ENCODE measurements at regions not wholly inside any gene's neighbourhood (a gene's known extent, or its start where the extent isn't known, plus 50 kb on each side); places are given as distances from the start of the nearest gene placed in this dataset.
A peak's percentile ranks its signal among the peaks of the same experiment; 100 is the strongest.

DNA sequence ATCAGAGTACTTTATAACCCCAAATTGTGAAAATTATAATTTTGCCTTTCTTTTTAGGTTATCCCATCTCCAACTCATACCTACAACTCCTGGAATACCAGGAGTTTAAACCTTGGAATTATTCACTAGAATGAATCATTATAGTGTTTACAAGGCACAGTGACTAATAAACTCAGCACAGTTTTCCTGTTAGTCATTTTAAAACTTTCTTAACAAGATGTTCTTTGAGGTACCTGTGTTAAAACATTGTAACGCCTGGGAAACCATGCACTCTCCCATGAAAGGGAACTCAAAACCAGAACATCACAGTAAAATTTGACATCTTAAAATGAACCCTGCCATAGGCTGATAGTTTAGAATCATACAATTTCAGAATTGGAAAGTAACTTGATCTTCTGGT, 132.4 kb upstream of the OSTN start:
- Histone ChIP-seq H3K36me3 (no peaks in the 10 kb centered on the region), H3K9ac (no peak overlapping the region), H3K4me2 (no peak overlapping the region), H3K4me1 (no peaks in the 10 kb centered on the region), H4K20me1 (ENCODE audit: low read depth) (no peaks in the 10 kb centered on the region), H3K27ac (no peak overlapping the region), H3K27me3 (no peaks in the 10 kb centered on the region), H2AFZ (replicated peaks) (no peak overlapping the region), H3K79me2 (ENCODE audit: low read depth) (no peaks in the 10 kb centered on the region), H3K4me3 (no peak overlapping the region), H3K9me3 (ENCODE audit: low read depth) (no peaks in the 10 kb centered on the region), H3F3A (ENCODE audit: low read depth) (no peaks in the 10 kb centered on the region)
- Mint-ChIP-seq H3K27me3 (ENCODE audit: insufficient read depth, low read depth) (no peaks in the 10 kb centered on the region), H3K4me3 (no peak overlapping the region), H3K36me3 (no peaks in the 10 kb centered on the region), H3K9me3 (no peaks in the 10 kb centered on the region), H3K4me1 (no peaks in the 10 kb centered on the region), H3K27ac (no peak overlapping the region)
- TF ChIP-seq, protein P1, sequence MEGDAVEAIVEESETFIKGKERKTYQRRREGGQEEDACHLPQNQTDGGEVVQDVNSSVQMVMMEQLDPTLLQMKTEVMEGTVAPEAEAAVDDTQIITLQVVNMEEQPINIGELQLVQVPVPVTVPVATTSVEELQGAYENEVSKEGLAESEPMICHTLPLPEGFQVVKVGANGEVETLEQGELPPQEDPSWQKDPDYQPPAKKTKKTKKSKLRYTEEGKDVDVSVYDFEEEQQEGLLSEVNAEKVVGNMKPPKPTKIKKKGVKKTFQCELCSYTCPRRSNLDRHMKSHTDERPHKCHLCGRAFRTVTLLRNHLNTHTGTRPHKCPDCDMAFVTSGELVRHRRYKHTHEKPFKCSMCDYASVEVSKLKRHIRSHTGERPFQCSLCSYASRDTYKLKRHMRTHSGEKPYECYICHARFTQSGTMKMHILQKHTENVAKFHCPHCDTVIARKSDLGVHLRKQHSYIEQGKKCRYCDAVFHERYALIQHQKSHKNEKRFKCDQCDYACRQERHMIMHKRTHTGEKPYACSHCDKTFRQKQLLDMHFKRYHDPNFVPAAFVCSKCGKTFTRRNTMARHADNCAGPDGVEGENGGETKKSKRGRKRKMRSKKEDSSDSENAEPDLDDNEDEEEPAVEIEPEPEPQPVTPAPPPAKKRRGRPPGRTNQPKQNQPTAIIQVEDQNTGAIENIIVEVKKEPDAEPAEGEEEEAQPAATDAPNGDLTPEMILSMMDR (IDR thresholded peaks at IDR 0.05) = no peak
- TF ChIP-seq EZH2 (IDR thresholded peaks at IDR 0.05) (no peak), EZH2phosphoT487 (IDR thresholded peaks at IDR 0.05) (no peak)
- no peak for DNase-seq (ENCODE audit: low spot score)

GRCh38 chr3:191065181-191065805, 133.7 kb upstream of the OSTN start:
- no peaks in the 10 kb centered on the region for H3K9me3 ChIP-seq (ENCODE audit: low read depth)
- Mint-ChIP-seq H3K27ac (no peak overlapping the region), H3K36me3 (no peaks in the 10 kb centered on the region), H3K4me1 (no peaks in the 10 kb centered on the region), H3K9me3 (no peaks in the 10 kb centered on the region), H3K27me3 (ENCODE audit: insufficient read depth, low read depth) (no peaks in the 10 kb centered on the region), H3K4me3 (no peak overlapping the region)
- H3F3A ChIP-seq (ENCODE audit: low read depth) = no peaks in the 10 kb centered on the region
- H3K36me3 ChIP-seq = no peaks in the 10 kb centered on the region
- no peak for TF ChIP-seq EZH2 (IDR thresholded peaks at IDR 0.05)
- TF ChIP-seq, protein P1 (IDR thresholded peaks at IDR 0.05) = no peak
- no peak for TF ChIP-seq EZH2phosphoT487 (IDR thresholded peaks at IDR 0.05)
- H4K20me1 ChIP-seq (ENCODE audit: low read depth) = no peaks in the 10 kb centered on the region
- DNase-seq (ENCODE audit: low spot score) = no peak
- no peaks in the 10 kb centered on the region for H3K4me1 ChIP-seq
- H2AFZ ChIP-seq (replicated peaks) = no peak overlapping the region
- no peaks in the 10 kb centered on the region for H3K79me2 ChIP-seq (ENCODE audit: low read depth)
- no peak overlapping the region for H3K4me3 ChIP-seq
- no peaks in the 10 kb centered on the region for H3K27me3 ChIP-seq
- H3K4me2 ChIP-seq = no peak overlapping the region
- no peak overlapping the region for H3K9ac ChIP-seq
- no peak overlapping the region for H3K27ac ChIP-seq

GRCh38 chr3:191051037-191051436, 148.0 kb upstream of the OSTN start:
- Mint-ChIP-seq H3K4me3 (no peak overlapping the region), H3K9me3 (peaks cover 4% of the 10 kb centered on the region), H3K4me1 (peaks cover 3% of the 10 kb centered on the region), H3K27ac (no peak overlapping the region), H3K27me3 (ENCODE audit: insufficient read depth, low read depth) (peaks cover 6% of the 10 kb centered on the region), H3K36me3 (no peaks in the 10 kb centered on the region)
- no peak overlapping the region for H3K9ac ChIP-seq
- H2AFZ ChIP-seq (replicated peaks) = no peak overlapping the region
- H3K4me1 ChIP-seq = peaks cover 6% of the 10 kb centered on the region
- H4K20me1 ChIP-seq (ENCODE audit: low read depth) = no peaks in the 10 kb centered on the region
- H3K27me3 ChIP-seq = no peaks in the 10 kb centered on the region
- peak; percentile 56 for DNase-seq (ENCODE audit: low spot score)
- no peak overlapping the region for H3K4me3 ChIP-seq
- H3K36me3 ChIP-seq = no peaks in the 10 kb centered on the region
- no peak overlapping the region for H3K4me2 ChIP-seq
- TF ChIP-seq EZH2phosphoT487 (IDR thresholded peaks at IDR 0.05) = no peak
- TF ChIP-seq, protein P1 (IDR thresholded peaks at IDR 0.05) = peak; percentile 74
- no peaks in the 10 kb centered on the region for H3K79me2 ChIP-seq (ENCODE audit: low read depth)
- no peaks in the 10 kb centered on the region for H3F3A ChIP-seq (ENCODE audit: low read depth)
- H3K27ac ChIP-seq = no peak overlapping the region
- H3K9me3 ChIP-seq (ENCODE audit: low read depth) = no peaks in the 10 kb centered on the region

Data from neural progenitor cell (in vitro differentiated cells).